HG02623 (cell line): ENCODE measurements at regions not wholly inside any gene's neighbourhood (a gene's known extent, or its start where the extent isn't known, plus 50 kb on each side); places are given as distances from the start of the nearest gene placed in this dataset.
"Not testable (repeated sequence)": the region's sequence is repeated elsewhere in the genome, so short reads cannot be mapped to it uniquely, and the experiment has no call there.

Source experiments
- ATAC-seq: cut with Tn5 transposase; IDR thresholded peaks from one replicate; pipeline ENCODE4 v1.9.1; 2021; ENCODE audit warnings: moderate library complexity; ENCODE audit not compliant: unreplicated experiment

DNA sequence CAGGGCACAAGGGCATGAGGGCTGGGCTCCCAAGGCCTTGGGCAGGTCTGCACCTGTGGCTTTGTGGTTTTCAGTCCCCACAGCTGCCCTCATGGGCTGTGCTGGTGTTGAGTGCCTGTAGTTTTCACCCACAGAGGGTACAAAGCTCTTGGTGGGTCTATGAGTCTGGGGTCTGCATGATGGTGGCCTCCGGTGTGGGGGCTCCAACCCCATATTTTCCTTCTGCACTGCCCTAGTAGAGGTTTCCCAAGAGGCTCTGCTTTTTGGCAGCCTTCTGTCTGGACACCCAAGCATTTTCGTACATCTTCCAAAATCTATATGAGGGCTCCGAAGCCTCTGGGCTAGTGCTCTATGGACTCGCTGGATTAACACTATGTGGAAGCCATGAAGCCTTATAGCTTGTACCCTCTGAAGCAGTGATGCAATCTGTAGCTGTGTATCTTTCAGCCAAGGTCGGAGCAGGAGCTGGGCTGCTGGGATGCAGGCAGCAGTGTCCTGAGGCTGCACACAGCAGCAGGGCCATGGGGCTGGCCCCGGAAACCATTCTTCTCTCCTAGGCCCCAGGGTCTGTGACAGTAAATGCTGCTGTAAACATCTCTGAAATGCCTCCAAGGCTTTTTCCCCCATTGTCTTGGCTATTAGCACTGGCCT is 240.3 kb downstream of the CWH43 start:
- ATAC-seq, result not testable (repeated sequence)

DNA sequence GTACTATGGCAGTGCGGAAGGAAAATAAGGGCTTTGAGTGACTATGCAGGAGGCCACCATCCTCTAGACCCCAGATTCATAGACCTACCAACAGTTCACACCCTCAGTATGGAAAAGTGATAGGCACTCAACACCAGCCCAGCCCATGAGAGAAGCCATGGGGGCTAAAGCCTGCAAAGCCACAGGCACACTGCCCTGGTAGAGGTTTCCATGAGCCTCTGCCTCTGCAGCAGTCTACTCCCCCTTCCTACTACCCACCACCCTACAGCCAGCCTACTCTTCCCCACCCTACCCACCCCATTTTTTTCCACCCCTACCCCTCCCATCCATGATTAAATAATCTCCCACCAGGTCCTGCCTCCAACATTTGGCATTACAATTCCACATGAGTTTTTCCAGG is 241.9 kb downstream of the CWH43 start:
- not testable (repeated sequence) for ATAC-seq

DNA sequence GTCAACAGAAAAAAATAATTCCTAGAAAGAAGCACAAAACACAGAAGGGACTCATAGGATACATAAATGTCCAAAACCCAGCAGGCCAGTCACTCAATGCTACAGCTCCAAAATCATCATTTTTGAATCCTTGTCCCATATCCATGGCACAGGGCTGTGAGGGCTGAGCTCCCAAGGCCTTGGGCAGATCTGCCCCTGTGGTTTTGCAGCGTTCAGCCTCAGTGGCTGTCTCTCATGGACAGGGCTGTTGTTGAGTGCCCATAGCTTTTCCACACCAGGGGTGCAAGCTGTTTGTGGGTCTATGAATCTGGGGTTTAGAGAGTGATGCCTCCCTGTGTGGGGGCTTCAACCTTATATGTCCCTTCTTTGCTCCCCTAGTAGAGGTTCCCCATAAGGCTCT is 243.2 kb downstream of the CWH43 start:
- not testable (repeated sequence) for ATAC-seq

DNA sequence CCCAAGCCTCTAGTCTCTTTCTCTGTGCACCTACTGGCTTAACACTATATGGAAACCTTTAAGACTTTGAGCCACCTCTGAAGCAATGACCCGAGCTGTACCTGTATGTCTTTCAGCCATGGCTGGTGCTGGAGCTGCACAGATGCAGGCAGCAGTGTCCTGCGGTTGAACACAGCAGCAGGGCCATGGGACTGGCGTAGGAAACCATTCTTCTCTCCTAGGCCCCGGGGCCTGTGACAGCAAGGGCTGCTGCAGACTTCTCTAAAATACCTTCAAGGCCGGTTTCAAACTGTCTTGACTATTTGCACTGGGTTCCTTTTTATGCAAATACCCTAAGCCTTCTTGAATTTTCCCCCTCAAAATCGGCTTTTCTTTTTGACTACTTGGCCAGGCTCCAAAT is 243.6 kb downstream of the CWH43 start:
- ATAC-seq, result not testable (repeated sequence)

DNA sequence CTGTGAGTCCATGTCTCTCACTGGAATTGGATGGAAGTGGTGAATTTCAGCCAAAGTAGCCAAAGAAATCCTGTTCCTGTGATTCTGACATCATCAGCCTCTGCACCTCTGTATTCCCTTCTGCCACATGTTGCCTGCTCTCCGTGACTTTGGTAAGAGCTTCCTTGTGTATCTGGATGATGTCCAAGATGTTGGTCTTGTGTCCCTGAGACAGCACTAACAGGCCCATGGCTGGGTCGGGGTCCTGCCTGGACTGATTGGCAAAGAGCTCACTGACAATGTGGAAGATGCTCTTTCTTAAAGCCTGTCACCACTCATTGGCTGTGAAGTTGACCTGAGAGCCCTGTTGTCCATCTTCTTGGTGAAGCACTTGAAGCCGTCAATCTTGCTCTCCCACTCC is 247.3 kb downstream of the CWH43 start:
- not testable (repeated sequence) for ATAC-seq

DNA sequence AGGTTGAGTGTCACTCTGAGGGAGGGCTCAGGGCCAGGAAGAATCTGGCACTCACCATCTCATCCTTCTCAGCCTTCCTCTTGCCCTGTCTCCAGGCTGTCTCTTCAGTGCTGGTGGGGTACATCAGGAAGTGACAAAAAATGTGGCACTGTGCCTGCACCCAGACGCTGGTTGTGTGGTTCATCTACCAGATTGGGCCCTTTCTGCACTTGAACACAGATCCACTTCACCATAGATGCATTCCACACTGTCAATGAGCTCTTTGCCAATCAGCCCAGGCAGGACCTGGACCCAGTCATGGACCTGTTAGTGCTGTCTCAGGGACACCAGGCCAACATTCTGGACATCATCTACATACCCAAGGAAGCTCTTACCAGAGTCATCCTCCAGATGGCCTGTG is 247.7 kb downstream of the CWH43 start:
- not testable (repeated sequence) for ATAC-seq

DNA sequence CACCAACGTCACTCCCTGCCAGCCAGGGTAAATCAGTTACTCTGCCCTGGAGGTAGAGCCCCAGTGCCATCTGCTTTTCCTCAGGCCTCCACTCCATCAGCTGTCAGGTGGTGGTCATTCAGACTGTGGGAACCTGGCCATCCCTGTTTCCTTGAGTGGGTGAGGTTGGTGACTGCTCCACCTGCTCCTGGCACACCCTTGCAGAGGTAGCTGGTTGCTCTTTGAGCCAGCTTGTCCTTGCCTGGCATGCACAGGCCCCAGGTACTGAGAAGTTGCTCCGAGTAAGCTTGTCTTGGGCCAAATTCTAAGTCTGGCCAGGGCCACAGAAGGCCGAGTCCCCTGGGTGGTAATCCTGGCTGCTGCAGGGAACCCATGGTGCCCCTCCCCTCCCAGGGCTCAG is 248.3 kb downstream of the CWH43 start:
- ATAC-seq, result not testable (repeated sequence)

DNA sequence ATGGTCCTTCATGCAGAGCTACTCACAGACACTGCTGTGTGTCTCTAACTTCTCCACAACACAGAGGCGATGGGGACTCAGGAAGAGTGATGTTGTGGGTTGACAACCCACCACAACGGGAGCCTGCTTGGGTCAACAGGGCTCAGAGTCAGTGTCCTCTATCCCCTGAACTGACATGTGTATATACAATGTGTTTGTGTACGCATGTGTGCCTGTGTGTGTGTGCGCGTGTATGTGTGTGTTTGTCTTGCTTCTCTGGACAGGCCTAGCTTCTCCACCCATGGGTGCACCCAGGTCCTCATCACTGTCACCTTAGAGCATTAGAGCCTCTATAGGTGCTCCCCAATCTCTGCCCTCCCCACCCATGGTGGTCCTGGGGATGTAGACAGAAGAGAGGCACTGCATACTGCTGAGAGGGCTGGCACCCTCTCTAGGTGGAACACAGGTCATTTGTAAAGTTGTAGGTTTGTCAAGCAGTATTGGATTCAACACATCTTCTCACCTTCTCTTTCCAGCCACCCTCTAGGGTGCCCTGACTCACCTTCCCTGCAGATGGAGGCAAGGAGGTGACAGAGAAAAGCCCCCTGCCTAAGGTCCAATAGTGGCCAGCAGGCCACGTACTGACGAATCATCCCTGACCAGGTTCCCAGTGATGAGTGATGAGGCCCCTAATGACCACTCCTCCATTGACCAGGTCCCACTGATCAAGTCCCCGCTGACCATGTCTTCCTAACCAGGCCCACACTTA is 249.5 kb downstream of the CWH43 start:
- ATAC-seq, result not testable (repeated sequence)

DNA sequence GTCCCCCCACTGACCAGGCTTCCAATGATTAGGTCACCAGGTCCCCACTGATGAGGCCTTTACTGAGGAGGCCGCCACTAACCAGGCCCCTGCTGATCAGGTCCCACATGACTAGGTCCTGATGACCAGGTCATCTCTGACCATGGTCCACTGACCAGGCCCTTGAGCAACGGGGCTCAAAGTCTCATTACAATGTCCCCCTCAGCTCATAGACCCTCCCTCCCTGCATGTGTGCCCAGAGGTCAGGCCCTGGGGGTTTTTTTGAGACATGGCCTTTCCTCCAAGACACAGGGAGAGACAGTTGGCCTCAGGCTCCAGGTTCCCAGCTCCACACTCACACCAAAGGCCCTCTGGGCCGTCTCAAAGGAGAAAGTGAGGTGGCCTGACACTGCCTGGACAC is 250.4 kb downstream of the CWH43 start:
- ATAC-seq, result not testable (repeated sequence)

DNA sequence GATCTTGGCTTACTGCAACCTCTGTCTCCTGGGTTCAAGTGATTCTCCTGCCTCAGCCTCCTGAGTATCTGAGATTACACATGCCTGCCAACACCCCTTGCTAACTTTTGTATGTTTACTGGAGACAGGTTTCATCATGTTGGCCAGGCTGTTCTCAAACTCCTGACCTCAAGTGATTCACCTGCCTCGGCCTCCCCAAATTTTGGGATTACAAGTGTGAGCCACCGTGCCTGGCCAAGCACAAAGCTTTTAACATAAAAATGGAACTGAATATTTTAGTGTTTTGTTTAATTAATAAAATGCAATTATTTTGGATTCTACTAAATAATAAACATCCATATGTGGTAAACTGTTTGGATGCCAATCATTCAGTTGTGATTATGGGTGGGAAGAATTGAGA is 255.2 kb downstream of the CWH43 start:
- not testable (repeated sequence) for ATAC-seq

DNA sequence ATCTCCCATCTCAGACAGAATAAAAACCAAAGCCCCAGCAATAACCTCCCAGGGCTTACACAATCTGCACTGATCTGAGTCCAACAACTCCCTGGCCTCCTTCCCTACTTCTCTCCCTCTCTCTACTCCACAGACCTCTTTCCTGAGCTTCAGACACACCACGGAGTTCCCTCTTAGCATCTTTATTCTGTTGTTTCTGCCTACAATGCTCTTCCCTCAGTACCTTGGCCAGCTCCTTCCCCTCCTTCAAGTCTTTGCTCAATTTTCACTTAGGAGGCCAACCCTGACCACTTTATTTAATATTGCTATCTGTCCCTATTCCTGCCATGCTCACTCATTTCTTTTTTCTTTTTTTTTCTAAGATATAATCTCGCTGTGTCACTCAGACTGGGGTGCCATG is 276.7 kb downstream of the CWH43 start:
- not testable (repeated sequence) for ATAC-seq

DNA sequence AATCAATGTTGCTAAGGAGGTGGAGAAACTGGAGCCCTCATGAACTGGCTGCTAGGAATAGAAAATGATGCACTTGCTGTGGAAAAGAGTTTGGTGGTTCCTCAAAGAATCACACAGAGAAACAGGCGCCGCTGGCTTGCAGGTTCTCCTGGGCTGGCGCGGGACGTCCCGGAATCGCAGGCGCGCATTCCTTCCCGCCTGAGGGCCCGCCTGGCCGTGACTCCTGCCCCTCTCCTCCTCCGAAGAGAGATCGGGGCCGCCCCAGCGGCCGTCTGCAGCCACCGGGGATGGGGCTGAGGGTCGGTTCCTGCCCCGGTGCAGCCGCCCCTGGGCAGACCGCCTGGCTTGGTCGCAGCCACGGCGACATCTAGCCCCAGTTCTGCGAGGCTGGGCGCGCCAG is 284.4 kb downstream of the CWH43 start:
- not testable (repeated sequence) for ATAC-seq

DNA sequence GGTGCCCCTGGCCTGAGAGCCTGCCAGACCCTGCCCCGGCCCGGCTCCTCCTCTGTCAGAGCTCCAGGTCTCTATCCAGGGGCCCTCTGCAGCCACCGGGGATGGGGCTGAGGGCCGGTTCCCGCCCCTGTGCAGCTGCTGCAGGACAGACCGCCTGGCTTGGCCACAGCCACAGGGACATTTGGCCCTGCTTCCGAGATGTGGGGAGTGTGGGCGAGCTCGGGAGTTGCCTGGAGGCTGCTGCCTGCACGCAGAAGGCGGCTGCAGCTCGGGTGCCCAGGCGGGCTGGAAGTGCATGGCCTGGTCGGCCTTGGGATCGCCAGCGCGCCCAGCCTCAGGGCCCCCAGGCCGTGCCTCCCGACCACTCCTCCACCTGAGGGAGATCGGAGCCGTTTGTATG is 284.8 kb downstream of the CWH43 start:
- ATAC-seq, result not testable (repeated sequence)

DNA sequence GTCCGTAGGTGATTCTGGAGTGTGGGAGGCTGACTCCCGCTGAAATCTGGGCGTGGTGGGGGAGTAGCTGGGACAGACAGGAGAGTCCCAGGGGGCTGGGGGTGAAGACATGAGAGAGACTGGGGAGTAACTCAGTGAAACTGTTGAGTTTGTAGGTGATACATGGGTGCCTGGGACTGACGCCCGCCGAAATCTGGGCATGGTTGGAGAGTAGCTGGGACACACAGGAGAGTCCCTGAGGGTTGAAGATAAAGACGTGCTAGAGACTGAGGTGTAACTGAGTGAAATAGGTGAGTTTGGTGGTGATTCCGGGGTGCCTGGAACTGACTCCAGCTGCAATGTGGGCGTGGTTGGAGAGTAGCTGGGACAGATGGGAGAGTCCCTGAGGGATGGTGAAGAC is 299.8 kb downstream of the CWH43 start:
- ATAC-seq, result not testable (repeated sequence)

DNA sequence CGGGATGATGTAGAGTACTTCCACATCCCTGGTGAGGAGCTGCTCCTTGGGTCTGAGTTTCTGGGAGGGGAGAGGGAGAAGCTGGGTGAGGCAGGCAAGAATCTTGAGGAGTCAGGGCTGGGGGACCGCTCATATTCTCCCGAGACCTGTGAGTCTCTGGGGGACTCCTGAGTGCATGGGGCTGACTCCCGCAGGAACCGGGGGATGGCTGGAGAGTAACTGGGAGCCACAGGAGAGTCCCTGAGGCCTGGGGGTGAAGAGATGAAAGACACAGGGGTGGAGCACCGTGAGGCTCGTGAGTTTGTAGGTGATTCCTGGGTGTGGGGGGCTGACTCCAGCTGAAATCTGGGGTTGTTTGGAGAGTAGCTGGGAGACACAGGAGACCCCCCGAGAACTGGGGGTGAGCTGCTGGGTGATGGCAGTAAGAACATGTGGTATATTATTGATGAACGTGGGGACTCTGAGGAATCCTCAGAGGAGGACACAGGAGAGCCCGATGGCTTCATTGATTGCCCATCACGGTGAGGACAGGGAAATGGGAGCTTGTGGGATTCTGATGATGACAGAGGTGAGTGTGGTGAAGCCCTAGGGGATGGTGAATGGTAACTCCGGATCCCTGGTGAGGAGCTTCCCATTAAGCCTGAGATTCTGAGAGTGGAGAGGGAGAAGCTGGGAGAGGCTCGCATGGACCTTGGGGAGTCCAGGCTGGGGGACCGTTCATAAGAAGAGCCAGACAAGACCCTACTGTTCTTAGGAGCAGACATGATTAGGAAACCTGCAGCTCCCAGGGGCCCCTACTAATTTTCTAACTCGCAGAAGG is 301.1 kb downstream of the CWH43 start:
- not testable (repeated sequence) for ATAC-seq

DNA sequence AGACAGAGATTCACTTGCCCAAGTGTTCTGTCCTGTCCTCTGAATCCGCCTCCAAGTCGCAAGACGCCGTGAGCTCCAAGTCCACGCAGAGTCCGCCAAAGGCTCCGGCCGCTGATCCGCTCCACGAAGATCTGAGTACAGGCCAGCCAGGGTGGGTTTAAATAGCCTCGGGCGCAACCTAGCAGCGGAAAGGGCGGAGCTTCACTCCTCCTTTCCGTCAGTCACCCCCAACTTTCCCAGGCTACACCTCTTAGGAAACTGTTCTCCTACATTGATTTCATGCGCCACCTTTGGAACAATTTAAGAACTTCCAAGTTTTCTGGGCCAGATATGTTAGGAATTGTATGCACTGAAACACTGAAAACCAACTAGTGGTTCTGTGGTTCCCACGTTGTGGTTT is 301.8 kb downstream of the CWH43 start:
- not testable (repeated sequence) for ATAC-seq

DNA sequence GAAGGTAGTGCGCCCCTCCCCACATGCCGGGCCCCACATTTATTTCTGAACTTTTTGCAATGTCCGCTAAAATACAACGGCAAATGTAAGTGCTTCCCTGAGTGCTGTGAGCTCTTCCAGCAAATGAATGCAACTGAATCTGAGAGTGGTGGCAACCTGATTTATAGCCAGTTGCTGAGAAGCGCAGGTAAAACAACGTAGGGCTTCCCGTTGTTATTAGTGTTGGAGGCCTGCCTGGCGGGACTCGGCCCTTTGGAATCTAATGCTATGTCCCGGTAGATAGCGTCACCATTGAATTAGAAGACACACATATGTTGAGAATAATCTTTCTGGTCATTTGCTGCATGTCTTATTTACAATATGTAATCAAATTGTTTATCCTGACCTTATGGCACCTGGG is 302.7 kb downstream of the CWH43 start:
- ATAC-seq, result not testable (repeated sequence)

DNA sequence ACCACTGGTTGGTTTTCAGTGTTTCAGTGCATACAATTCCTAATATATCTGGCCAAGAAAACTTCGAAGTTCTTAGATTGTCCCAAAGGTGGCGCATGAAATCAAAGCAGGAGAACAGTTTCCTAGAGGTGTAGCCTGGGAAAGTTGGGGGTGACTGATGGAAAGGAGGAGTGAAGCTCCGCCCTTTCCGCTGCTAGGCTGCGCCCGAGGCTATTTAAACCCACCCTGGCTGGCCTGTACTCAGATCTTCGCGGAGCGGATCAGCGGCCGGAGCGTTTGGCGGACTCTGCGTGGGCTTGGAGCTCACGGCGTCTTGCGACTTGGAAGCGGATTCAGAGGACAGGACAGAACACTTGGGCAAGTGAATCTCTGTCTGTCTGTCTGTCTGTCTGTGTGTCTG is 328.7 kb downstream of the CWH43 start:
- ATAC-seq, result not testable (repeated sequence)

DNA sequence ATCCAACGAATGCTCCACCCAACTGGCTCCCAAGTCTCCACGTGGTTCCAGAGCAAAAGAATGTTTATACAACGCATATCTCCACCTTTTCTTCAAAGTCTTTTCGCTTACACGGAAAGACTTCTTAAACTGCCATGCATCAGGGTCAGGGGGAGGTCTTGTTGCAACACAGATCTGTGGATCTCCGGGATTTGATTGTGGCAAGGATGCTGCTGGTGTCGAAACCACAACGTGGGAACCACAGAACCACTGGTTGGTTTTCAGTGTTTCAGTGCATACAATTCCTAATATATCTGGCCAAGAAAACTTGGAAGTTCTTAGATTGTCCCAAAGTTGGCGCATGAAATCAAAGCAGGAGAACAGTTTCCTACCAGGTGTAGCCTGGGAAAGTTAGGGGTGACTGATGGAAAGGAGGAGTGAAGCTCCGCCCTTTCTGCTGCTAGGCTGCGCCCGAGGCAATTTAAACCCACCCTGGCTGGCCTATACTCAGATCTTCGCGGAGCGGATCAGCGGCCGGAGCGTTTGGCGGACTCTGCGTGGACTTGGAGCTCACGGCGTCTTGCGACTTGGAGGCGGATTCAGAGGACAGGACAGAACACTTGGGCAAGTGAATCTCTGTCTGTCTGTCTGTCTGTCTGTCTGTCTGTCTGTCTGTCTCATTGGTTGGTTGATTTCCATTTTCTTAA is 334.8 kb downstream of the CWH43 start:
- ATAC-seq, result not testable (repeated sequence)

DNA sequence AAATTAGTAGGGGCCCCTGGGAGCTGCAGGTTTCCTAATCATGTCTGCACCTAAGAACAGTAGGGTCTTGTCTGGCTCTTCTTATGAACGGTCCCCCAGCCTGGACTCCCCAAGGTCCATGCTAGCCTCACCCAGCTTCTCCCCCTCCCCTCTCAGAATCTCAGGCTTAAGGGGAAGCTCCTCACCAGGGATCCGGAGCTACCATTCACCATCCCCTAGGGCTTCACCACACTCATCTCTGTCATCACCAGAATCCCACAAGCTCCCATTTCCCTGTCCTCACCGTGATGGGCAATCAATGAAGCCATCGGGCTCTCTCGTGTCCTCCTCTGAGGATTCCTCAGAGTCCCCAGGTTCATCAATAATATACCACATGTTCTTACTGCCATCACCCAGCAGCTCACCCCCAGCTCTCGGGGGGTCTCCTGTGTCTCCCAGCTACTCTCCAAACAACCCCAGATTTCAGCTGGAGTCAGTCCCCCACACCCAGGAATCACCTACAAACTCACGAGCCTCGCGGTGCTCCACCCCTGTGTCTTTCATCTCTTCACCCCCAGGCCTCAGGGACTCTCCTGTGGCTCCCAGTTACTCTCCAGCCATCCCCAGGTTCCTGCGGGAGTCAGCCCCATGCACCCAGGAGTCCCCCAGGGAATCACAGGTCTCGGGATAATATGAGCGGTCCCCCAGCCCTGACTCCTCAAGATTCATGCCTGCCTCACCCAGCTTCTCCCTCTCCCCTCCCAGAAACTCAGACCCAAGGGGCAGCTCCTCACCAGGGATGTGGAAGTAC is 335.6 kb downstream of the CWH43 start:
- not testable (repeated sequence) for ATAC-seq
